GM23248 (cell line): ENCODE measurements at regions not wholly inside any gene's neighbourhood (a gene's known extent, or its start where the extent isn't known, plus 50 kb on each side); places are given as distances from the start of the nearest gene placed in this dataset.

Experiments
- DNase-seq: peaks from one replicate; pipeline ENCODE4 v3.0.0-alpha.2; 2015
- H2AFZ ChIP-seq: fragments of 200-600 bp; sonication (generic); 2 replicates; pipeline ENCODE4 v1.6.1; 2016; ENCODE audit warnings: antibody characterized with exemption
- H3F3A ChIP-seq: fragments of 200-600 bp; sonication (generic); 2 replicates; pipeline ENCODE4 v1.6.1; 2016; ENCODE audit warnings: mild to moderate bottlenecking, antibody characterized with exemption, mixed run types; ENCODE audit not compliant: insufficient read depth
- H3K27ac ChIP-seq: fragments of 200-600 bp; sonication (generic); 2 replicates; pipeline ENCODE4 v1.5.1; 2016; ENCODE audit warnings: mild to moderate bottlenecking
- H3K27me3 ChIP-seq: fragments of 200-600 bp; sonication (generic); replicated peaks from 2 replicates; pipeline ENCODE4 v1.6.1; 2016; ENCODE audit warnings: mild to moderate bottlenecking; ENCODE audit not compliant: insufficient read depth
- H3K36me3 ChIP-seq: fragments of 200-600 bp; sonication (generic); 2 replicates; pipeline ENCODE4 v1.6.1; 2016; ENCODE audit warnings: low read depth, mild to moderate bottlenecking
- H3K4me1 ChIP-seq: fragments of 200-600 bp; sonication (generic); 2 replicates; pipeline ENCODE4 v1.6.1; 2016; ENCODE audit warnings: mild to moderate bottlenecking; ENCODE audit not compliant: insufficient read depth
- H3K4me2 ChIP-seq: fragments of 200-600 bp; sonication (generic); one replicate; pipeline ENCODE4 v1.6.1; 2016; ENCODE audit warnings: mild to moderate bottlenecking; ENCODE audit not compliant: unreplicated experiment
- H3K4me3 ChIP-seq: fragments of 200-600 bp; sonication (generic); 2 replicates; pipeline ENCODE4 v1.5.1; 2016; ENCODE audit warnings: mild to moderate bottlenecking
- H3K79me2 ChIP-seq: fragments of 200-600 bp; sonication (generic); 2 replicates; pipeline ENCODE4 v1.6.1; 2016; ENCODE audit warnings: mild to moderate bottlenecking; ENCODE audit not compliant: insufficient read depth
- H3K9ac ChIP-seq: fragments of 200-600 bp; sonication (generic); 2 replicates; pipeline ENCODE4 v1.6.1; 2016; ENCODE audit warnings: mild to moderate bottlenecking
- H3K9me2 ChIP-seq: fragments of 200-600 bp; sonication (generic); 2 replicates; pipeline ENCODE4 v1.6.1; 2016; ENCODE audit warnings: mixed run types, mild to moderate bottlenecking, moderate library complexity; ENCODE audit not compliant: insufficient read depth
- H3K9me3 ChIP-seq: fragments of 200-600 bp; sonication (generic); one replicate; pipeline ENCODE4 v1.6.1; 2017; ENCODE audit warnings: low read depth
- H4K20me1 ChIP-seq: fragments of 200-600 bp; sonication (generic); 2 replicates; pipeline ENCODE4 v1.6.0; 2016; ENCODE audit not compliant: insufficient read depth
- EZH2 ChIP-seq: fragments of 200-600 bp; sonication (generic); IDR thresholded peaks from 2 replicates; pipeline ENCODE4 v1.6.1; 2018; ENCODE audit warnings: antibody characterized with exemption, mild to moderate bottlenecking; ENCODE audit not compliant: insufficient read depth, poor library complexity, severe bottlenecking
- EZH2phosphoT487 ChIP-seq: fragments of 200-600 bp; sonication (generic); IDR thresholded peaks from 2 replicates; pipeline ENCODE4 v1.6.1; 2018; ENCODE audit warnings: antibody characterized with exemption, moderate library complexity, mild to moderate bottlenecking, low read depth; ENCODE audit not compliant: insufficient read depth
- WGBS, 2 experiments: methylation state at CpG; one replicate each; pipeline ENCODE4 v1.1.6; 2015 to 2017; ENCODE audit warnings: low lambda C conversion rate in 2 of 2, low coverage in 1 of 2; ENCODE audit errors: missing lambda C conversion rate in 2 of 2; 5-methylcytosine and 5-hydroxymethylcytosine counted together
- in situ Hi-C: fragments of 300-500 bp; cut with MboI; formaldehyde crosslinking; loops from 2 replicates; pipeline ENCODE4 v1.15.0; 2020

DNA sequence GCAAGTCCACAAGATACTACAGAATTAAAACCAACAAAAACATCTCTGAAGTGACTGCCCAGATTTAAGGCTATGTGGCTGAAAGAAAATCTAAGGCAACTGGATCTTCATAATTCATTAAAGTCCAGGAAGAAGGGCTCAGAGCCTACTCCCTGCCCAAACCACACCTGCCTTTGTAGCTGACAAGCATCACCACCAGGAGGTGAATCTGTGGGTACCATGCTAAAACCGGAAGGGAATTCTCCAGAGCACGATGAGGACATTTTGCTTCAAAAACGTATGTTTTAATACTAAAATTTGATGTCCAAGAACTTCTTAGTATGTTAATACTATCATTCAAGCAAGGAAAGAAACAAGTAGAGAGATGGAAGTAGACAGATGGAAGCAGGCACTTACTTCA, 495.9 kb upstream of the NECTIN3 start:
- H3K4me3 ChIP-seq, result no peak overlapping the region
- no peak overlapping the region for H3K27ac ChIP-seq
- H3K4me1 ChIP-seq, result peaks cover 52% of the 10 kb centered on the region
- in situ Hi-C loops, result no loop called here
- peaks cover 48% of the 10 kb centered on the region for H3F3A ChIP-seq
- no peak overlapping the region for H3K4me2 ChIP-seq
- TF ChIP-seq EZH2phosphoT487 (no peak), EZH2 (no peak)
- H3K79me2 ChIP-seq, result no peaks in the 10 kb centered on the region
- WGBS, 2 experiments, result 95 to 96% methylated on average over 3 of the region's 3 CpGs
- no peaks in the 10 kb centered on the region for H3K36me3 ChIP-seq
- H4K20me1 ChIP-seq, result no peaks in the 10 kb centered on the region
- H3K9ac ChIP-seq, result no peak overlapping the region
- H3K9me2 ChIP-seq, result no peaks in the 10 kb centered on the region
- H3K27me3 ChIP-seq, result no peaks in the 10 kb centered on the region
- no peaks in the 10 kb centered on the region for H3K9me3 ChIP-seq
- H2AFZ ChIP-seq, result peak overlapping the region; percentile 63
- no peak for DNase-seq

DNA sequence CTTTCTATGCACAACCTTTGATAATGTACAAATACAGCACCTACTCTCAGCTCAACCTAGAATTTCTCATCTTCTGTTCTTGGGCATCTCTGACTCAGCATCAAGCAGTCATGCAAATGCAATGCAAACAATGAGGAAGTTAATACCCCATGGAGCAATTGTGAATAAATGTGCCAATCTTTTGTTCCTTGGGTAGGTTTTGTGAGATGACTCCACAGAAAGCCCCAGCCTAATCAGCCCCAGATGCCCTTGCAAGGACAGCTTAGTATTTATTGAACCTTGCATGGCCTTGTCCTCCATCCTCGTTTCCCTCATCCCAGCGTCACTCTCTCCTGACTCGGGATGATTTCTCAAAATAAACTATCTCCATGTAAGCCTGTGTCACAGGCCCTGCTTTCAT, 494.7 kb upstream of the NECTIN3 start:
- TF ChIP-seq EZH2phosphoT487 (no peak), EZH2 (no peak)
- peak; percentile 96 for DNase-seq
- H3K9me2 ChIP-seq, result no peaks in the 10 kb centered on the region
- H3K36me3 ChIP-seq, result no peaks in the 10 kb centered on the region
- H3F3A ChIP-seq, result peaks cover 58% of the 10 kb centered on the region
- H3K9me3 ChIP-seq, result no peaks in the 10 kb centered on the region
- peak overlapping the region; percentile 62 for H3K4me2 ChIP-seq
- no peaks in the 10 kb centered on the region for H3K79me2 ChIP-seq
- peaks cover 54% of the 10 kb centered on the region for H3K4me1 ChIP-seq
- 0 to 3% methylated on average over 3 of the region's 3 CpGs for WGBS, 2 experiments
- peak overlapping the region; percentile 82 for H3K27ac ChIP-seq
- no peak overlapping the region for H3K4me3 ChIP-seq
- H3K27me3 ChIP-seq, result no peaks in the 10 kb centered on the region
- in situ Hi-C loops, result no loop called here
- H2AFZ ChIP-seq, result no peak overlapping the region
- peak overlapping the region; percentile 48 for H3K9ac ChIP-seq
- no peaks in the 10 kb centered on the region for H4K20me1 ChIP-seq

- Histone ChIP-seq H3K4me3 (no peak overlapping the region; the same call in 1 of the 2 replicates), H3K4me2 (peak overlapping the region; percentile 62), H3F3A (peaks cover 58% of the 10 kb centered on the region), H3K27ac (peak overlapping the region; percentile 82), H3K9ac (peak overlapping the region; percentile 48), H3K4me1 (peaks cover 55% of the 10 kb centered on the region), H3K9me3 (no peaks in the 10 kb centered on the region), H3K79me2 (no peaks in the 10 kb centered on the region), H3K27me3 (no peaks in the 10 kb centered on the region), H3K36me3 (no peaks in the 10 kb centered on the region), H4K20me1 (no peaks in the 10 kb centered on the region), H2AFZ (peak overlapping the region; percentile 52; the same call in 1 of the 2 replicates), H3K9me2 (no peaks in the 10 kb centered on the region)
- in situ Hi-C loops, result no loop called here
- peak; percentile 75 for DNase-seq
- TF ChIP-seq EZH2 (no peak), EZH2phosphoT487 (no peak)
- WGBS, 2 experiments, result 4 to 7% methylated on average over 2 of the region's 2 CpGs
Observed at GRCh38 chr3:110577854-110578253, 493.8 kb upstream of the NECTIN3 start.

GRCh38 chr3:110579840-110580550, 491.6 kb upstream of the NECTIN3 start:
- Histone ChIP-seq H3K9me3 (no peaks in the 10 kb centered on the region), H3K27ac (peak overlapping the region; percentile 51), H3K36me3 (no peaks in the 10 kb centered on the region), H2AFZ (peak overlapping the region; percentile 64), H3K79me2 (no peaks in the 10 kb centered on the region), H3K9me2 (no peaks in the 10 kb centered on the region), H3K4me1 (peaks cover 68% of the 10 kb centered on the region), H3K4me3 (no peak overlapping the region), H3K4me2 (peak overlapping the region; percentile 64), H3F3A (peaks cover 63% of the 10 kb centered on the region), H4K20me1 (no peaks in the 10 kb centered on the region), H3K9ac (no peak overlapping the region), H3K27me3 (no peaks in the 10 kb centered on the region)
- in situ Hi-C loops, result no loop called here
- DNase-seq, result peak; percentile 70
- TF ChIP-seq EZH2phosphoT487 (no peak), EZH2 (no peak)
- WGBS, 2 experiments, result 24 to 28% methylated on average over 4 of the region's 4 CpGs
